PC-3 (cell line): ENCODE measurements at regions not wholly inside any gene's neighbourhood (a gene's known extent, or its start where the extent isn't known, plus 50 kb on each side); places are given as distances from the start of the nearest gene placed in this dataset.
A peak's percentile ranks its signal among the peaks of the same experiment; 100 is the strongest.
"Not testable (repeated sequence)": the region's sequence is repeated elsewhere in the genome, so short reads cannot be mapped to it uniquely, and the experiment has no call there.

Experiments
- ATAC-seq: fragments of 200-7000 bp; cut with Tn5 transposase; 2 replicates; pipeline ENCODE4 v1.9.1; 2020; ENCODE audit warnings: mild to moderate bottlenecking, moderate library complexity
- BruUV-seq: library from RNA; stranded (reverse); fragments of 400-500 nt; replicated peaks from 2 replicates; lab custom pipeline; 2021; lab: Mats Ljungman, UMichigan
- CTCF ChIA-PET: fragments of 300-600 bp; sonication (Branson Sonifier 250); formaldehyde crosslinking; loops from one replicate; lab custom pipeline; 2022; ENCODE audit warnings: antibody characterized with exemption; lab: Charles Lee
- POLR2A ChIA-PET: fragments of 300-600 bp; sonication (Branson Sonifier 250); formaldehyde crosslinking; loops from one replicate; lab custom pipeline; 2022; ENCODE audit warnings: antibody characterized with exemption; ENCODE audit not compliant: unreplicated experiment; lab: Charles Lee
- DNase-seq: peaks from one replicate; pipeline ENCODE4 v3.0.0-alpha.2; 2015
- H2AFZ ChIP-seq: fragments of 300-600 bp; sonication (generic); 2 replicates; pipeline ENCODE4 v1.6.0; 2016; ENCODE audit warnings: antibody characterized with exemption, low read length
- H3F3A ChIP-seq: fragments of 300-600 bp; sonication (generic); one replicate; pipeline ENCODE4 v1.6.0; 2017; ENCODE audit warnings: antibody characterized with exemption, low read length, control low read depth, mild to moderate bottlenecking; ENCODE audit not compliant: unreplicated experiment
- H3K27ac ChIP-seq: fragments of 300-600 bp; sonication (generic); 2 replicates; pipeline ENCODE4 v1.5.1; 2016; ENCODE audit warnings: mild to moderate bottlenecking, low read length
- H3K27me3 ChIP-seq: fragments of 300-600 bp; sonication (generic); 2 replicates; pipeline ENCODE4 v1.6.1; 2016; ENCODE audit warnings: low read length, mixed read lengths
- H3K36me3 ChIP-seq: fragments of 300-600 bp; sonication (generic); 2 replicates; pipeline ENCODE4 v1.6.1; 2016; ENCODE audit warnings: low read depth, mixed run types, low read length, mixed read lengths
- H3K4me1 ChIP-seq: fragments of 300-600 bp; sonication (generic); 2 replicates; pipeline ENCODE4 v1.5.1; 2016; ENCODE audit warnings: low read length; ENCODE audit not compliant: insufficient read depth
- H3K4me2 ChIP-seq: fragments of 300-600 bp; sonication (generic); 2 replicates; pipeline ENCODE4 v1.6.0; 2016; ENCODE audit warnings: low read length
- H3K4me3 ChIP-seq: fragments of 300-600 bp; sonication (generic); 2 replicates; pipeline ENCODE4 v1.5.1; 2016; ENCODE audit warnings: mild to moderate bottlenecking, low read length, mixed read lengths
- H3K79me2 ChIP-seq: fragments of 300-600 bp; sonication (generic); 2 replicates; pipeline ENCODE4 v1.6.1; 2017; ENCODE audit warnings: low read length, mixed read lengths
- H3K9ac ChIP-seq: fragments of 300-600 bp; sonication (generic); 2 replicates; pipeline ENCODE4 v1.6.0; 2016; ENCODE audit warnings: mild to moderate bottlenecking, low read length
- H3K9me2 ChIP-seq: fragments of 300-600 bp; sonication (generic); replicated peaks from 2 replicates; pipeline ENCODE4 v1.6.1; 2016; ENCODE audit warnings: mixed run types, low read length, mixed read lengths
- H3K9me3 ChIP-seq: fragments of 300-600 bp; sonication (generic); 2 replicates; pipeline ENCODE4 v1.6.1; 2016; ENCODE audit warnings: low read length, mixed read lengths
- H4K20me1 ChIP-seq: fragments of 300-600 bp; sonication (generic); 2 replicates; pipeline ENCODE4 v1.6.1; 2016; ENCODE audit warnings: low read length, mixed read lengths
- EZH2 ChIP-seq: fragments of 300-600 bp; sonication (generic); IDR thresholded peaks from one replicate; pipeline ENCODE4 v1.6.1; 2017; ENCODE audit warnings: antibody characterized with exemption, mild to moderate bottlenecking, low read length; ENCODE audit not compliant: unreplicated experiment
- EZH2phosphoT487 ChIP-seq: fragments of 300-600 bp; sonication (generic); IDR thresholded peaks from 2 replicates; pipeline ENCODE4 v1.6.1; 2018; ENCODE audit warnings: mild to moderate bottlenecking, antibody characterized with exemption, low read length, borderline replicate concordance
- intact Hi-C: fragments of 100-400 bp; cut with micrococcal nuclease; formaldehyde crosslinking; loops from 2 replicates; pipeline ENCODE4 v1.9.0; 2023
- TF ChIP-seq, protein P1 (sequence below): fragments of 300-600 bp; sonication (generic); conservative IDR thresholded peaks from 2 replicates; pipeline ENCODE4 v1.5.1; 2017; ENCODE audit warnings: antibody characterized with exemption, low read depth, mild to moderate bottlenecking, low read length

DNA sequence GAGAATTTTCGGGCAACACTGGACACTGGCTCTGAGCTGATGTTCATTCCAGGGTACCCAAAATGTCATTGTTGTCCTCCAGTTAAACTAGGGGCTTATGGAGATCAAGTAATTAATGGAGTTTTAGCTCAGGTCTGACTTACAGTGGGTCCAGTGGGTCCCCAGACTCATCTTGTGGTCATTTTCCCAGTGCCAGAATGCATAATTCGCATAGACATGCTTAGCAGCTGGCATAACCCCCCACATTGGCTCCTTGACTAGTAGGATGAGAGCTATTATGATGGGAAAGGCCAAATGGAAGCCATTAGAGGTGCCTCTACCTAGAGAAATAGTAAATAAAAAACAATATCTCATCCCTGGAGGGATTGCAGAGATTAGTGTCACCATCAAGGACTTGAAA is 818.9 kb downstream of the TMTC2 start:
- H3K4me1 ChIP-seq: no peaks in the 10 kb centered on the region
- no peaks in the 10 kb centered on the region for H4K20me1 ChIP-seq
- no peak overlapping the region for H2AFZ ChIP-seq
- H3K9me3 ChIP-seq: no peaks in the 10 kb centered on the region
- H3K27ac ChIP-seq: no peak overlapping the region
- no peaks in the 10 kb centered on the region for H3F3A ChIP-seq
- intact Hi-C loops: no loop called here
- ChIA-PET CTCF (no interaction called here), POLR2A (no interaction called here)
- no peaks in the 10 kb centered on the region for H3K27me3 ChIP-seq
- DNase-seq: no peak
- no peak for ATAC-seq
- H3K4me3 ChIP-seq: no peak overlapping the region
- H3K9me2 ChIP-seq: no peaks in the 10 kb centered on the region
- TF ChIP-seq EZH2phosphoT487 (no peak), EZH2 (no peak)
- TF ChIP-seq, protein P1, sequence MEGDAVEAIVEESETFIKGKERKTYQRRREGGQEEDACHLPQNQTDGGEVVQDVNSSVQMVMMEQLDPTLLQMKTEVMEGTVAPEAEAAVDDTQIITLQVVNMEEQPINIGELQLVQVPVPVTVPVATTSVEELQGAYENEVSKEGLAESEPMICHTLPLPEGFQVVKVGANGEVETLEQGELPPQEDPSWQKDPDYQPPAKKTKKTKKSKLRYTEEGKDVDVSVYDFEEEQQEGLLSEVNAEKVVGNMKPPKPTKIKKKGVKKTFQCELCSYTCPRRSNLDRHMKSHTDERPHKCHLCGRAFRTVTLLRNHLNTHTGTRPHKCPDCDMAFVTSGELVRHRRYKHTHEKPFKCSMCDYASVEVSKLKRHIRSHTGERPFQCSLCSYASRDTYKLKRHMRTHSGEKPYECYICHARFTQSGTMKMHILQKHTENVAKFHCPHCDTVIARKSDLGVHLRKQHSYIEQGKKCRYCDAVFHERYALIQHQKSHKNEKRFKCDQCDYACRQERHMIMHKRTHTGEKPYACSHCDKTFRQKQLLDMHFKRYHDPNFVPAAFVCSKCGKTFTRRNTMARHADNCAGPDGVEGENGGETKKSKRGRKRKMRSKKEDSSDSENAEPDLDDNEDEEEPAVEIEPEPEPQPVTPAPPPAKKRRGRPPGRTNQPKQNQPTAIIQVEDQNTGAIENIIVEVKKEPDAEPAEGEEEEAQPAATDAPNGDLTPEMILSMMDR: no peak
- H3K4me2 ChIP-seq: no peak overlapping the region
- no TSS peak for BruUV-seq
- H3K79me2 ChIP-seq: no peaks in the 10 kb centered on the region
- no peak overlapping the region for H3K9ac ChIP-seq
- H3K36me3 ChIP-seq: no peaks in the 10 kb centered on the region

DNA sequence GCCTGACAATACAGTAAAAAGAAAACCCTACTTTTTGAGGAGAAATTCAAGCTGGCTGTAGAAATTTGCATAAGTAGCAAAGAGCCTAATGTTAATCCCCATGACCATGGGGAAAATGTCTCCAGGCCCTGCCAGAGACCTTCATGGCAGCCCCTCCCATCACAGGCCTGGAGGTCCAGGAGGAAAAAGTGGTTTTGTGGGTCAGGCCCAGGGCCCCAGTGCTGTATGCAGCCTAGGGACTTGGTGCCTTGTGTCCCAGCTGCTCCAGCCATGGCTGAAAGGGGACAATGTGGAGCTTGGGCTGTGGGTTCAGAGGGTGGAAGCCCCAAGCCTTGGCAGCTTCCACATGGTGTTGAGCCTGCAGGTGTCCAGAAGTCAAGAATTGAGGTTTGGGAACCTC is 813.2 kb downstream of the TMTC2 start:
- H3K4me3 ChIP-seq, H3K4me1 ChIP-seq, H3K27me3 ChIP-seq, intact Hi-C loops, H3K9ac ChIP-seq, BruUV-seq, H3K9me2 ChIP-seq, POLR2A ChIA-PET, H3K36me3 ChIP-seq, H3K79me2 ChIP-seq, H2AFZ ChIP-seq, H3K4me2 ChIP-seq, DNase-seq, H3F3A ChIP-seq, H3K9me3 ChIP-seq, H4K20me1 ChIP-seq, CTCF ChIA-PET, ATAC-seq, H3K27ac ChIP-seq: not testable (repeated sequence)

DNA sequence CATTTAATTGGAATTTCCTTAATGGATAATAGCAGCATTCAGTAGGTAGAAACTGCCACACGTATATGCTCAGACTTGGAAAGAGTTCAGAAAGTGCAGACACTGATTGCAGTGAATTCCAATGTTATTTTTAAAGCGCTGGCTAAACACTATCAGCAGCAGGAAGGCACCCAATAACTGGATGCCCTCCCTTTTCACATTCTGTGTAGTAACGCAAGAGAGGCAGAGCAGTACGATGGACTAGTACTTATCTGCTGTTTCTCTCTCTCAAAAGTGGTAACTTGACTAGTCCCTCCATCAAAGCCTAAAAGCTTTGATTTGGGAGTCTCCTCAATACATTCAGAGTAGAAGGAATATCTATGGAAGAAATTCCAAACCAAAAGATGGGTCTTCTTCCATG is 791.0 kb downstream of the TMTC2 start:
- Histone ChIP-seq H3K79me2 (no peaks in the 10 kb centered on the region), H3K4me1 (peaks cover 10% of the 10 kb centered on the region; the same call in 1 of the 2 replicates), H2AFZ (0 out of 2 replicates have a peak overlapping the region, but pooled peaks have one; percentile 14), H3F3A (no peaks in the 10 kb centered on the region), H3K4me2 (no peak overlapping the region), H3K36me3 (no peaks in the 10 kb centered on the region), H3K9ac (no peak overlapping the region), H3K9me2 (no peaks in the 10 kb centered on the region), H4K20me1 (no peaks in the 10 kb centered on the region), H3K4me3 (no peak overlapping the region), H3K27me3 (no peaks in the 10 kb centered on the region), H3K9me3 (no peaks in the 10 kb centered on the region), H3K27ac (no peak overlapping the region)
- intact Hi-C loops: no loop called here
- DNase-seq: no peak
- no peak for TF ChIP-seq EZH2phosphoT487
- TF ChIP-seq, protein P1: no peak
- no peak for TF ChIP-seq EZH2
- ChIA-PET CTCF (no interaction called here), POLR2A (no interaction called here)
- BruUV-seq: no TSS peak
- no peak for ATAC-seq
